Fibroblast of the aortic adventitia (primary cell): ENCODE measurements at regions not wholly inside any gene's neighbourhood (a gene's known extent, or its start where the extent isn't known, plus 50 kb on each side); places are given as distances from the start of the nearest gene placed in this dataset.

ENCODE experiments used
- DNase-seq: peaks from one replicate; pipeline ENCODE4 v3.0.0-alpha.2; 2010; ENCODE audit warnings: low read depth
- H3K4me3 ChIP-seq: 2 replicates; pipeline ENCODE4 v1.5.1; 2011; ENCODE audit warnings: low read depth, mild to moderate bottlenecking, control low read depth, low read length, moderate library complexity
- TF ChIP-seq, protein P1 (sequence below): IDR thresholded peaks from 2 replicates; pipeline ENCODE4 v1.5.1; 2011; ENCODE audit warnings: mild to moderate bottlenecking, low read length, control low read depth, inconsistent platforms; ENCODE audit not compliant: insufficient read depth

DNA sequence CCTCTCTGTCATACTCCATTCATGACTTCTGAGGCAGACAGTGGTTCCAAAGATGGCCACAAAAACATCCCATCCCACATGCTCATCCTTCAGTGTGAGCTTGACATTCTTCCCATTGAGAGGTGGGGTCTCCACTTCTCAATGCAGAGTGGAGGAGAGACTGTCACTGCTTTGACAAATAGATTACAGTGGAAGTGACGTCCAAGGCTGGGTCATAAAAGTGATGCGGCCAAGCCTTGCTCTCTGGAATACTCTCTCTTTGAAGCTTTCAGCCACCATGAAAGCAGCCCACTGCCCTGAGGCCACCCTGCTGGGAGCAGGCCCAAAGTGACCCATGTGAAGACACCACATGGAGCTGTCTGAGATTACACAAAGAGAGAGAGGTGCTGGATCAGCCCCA, 59.0 kb upstream of the DNAH5 start:
- no peak overlapping the region for H3K4me3 ChIP-seq
- DNase-seq = no peak
- TF ChIP-seq, protein P1, sequence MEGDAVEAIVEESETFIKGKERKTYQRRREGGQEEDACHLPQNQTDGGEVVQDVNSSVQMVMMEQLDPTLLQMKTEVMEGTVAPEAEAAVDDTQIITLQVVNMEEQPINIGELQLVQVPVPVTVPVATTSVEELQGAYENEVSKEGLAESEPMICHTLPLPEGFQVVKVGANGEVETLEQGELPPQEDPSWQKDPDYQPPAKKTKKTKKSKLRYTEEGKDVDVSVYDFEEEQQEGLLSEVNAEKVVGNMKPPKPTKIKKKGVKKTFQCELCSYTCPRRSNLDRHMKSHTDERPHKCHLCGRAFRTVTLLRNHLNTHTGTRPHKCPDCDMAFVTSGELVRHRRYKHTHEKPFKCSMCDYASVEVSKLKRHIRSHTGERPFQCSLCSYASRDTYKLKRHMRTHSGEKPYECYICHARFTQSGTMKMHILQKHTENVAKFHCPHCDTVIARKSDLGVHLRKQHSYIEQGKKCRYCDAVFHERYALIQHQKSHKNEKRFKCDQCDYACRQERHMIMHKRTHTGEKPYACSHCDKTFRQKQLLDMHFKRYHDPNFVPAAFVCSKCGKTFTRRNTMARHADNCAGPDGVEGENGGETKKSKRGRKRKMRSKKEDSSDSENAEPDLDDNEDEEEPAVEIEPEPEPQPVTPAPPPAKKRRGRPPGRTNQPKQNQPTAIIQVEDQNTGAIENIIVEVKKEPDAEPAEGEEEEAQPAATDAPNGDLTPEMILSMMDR = no peak

DNA sequence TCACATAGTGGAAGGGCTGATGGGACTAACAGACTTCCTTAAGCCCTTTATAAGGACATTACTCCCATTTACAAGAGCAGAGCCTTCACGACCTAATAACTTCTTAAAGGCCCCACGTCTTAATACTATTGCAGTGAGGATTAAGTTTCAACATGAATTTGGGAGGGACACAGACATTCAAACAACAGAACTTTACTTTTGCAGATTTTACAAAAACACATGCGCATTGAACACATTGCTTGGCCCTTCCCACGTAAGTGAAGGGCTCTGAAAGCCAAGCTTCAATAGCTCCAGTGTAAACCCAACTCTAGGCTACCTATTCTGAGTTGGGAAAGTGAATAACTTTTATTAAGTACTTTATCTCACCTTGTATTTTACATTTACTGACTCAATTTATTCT, 53.8 kb upstream of the DNAH5 start:
- no peak overlapping the region for H3K4me3 ChIP-seq
- no peak for DNase-seq
- TF ChIP-seq, protein P1 = no peak

DNA sequence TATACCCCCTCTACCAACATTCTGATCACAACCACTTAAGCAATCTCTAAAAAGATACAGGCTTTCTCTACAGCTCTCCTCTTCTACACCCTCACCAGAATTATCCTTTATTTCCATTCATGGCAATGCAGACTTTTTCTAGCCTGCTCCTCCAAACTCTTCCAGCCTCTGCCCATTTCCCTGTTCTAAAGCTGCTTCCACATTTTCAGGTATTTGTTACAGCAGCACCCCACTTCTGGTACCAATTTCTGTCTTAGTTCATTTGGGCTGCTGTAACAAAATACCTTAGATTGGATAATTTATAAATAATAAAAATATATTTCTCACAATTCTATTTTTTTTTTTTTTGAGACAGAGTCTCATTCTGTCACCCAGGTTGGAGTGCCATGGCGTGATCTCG, 53.0 kb upstream of the DNAH5 start:
- H3K4me3 ChIP-seq = no peak overlapping the region
- no peak for DNase-seq
- TF ChIP-seq, protein P1 = no peak

DNA sequence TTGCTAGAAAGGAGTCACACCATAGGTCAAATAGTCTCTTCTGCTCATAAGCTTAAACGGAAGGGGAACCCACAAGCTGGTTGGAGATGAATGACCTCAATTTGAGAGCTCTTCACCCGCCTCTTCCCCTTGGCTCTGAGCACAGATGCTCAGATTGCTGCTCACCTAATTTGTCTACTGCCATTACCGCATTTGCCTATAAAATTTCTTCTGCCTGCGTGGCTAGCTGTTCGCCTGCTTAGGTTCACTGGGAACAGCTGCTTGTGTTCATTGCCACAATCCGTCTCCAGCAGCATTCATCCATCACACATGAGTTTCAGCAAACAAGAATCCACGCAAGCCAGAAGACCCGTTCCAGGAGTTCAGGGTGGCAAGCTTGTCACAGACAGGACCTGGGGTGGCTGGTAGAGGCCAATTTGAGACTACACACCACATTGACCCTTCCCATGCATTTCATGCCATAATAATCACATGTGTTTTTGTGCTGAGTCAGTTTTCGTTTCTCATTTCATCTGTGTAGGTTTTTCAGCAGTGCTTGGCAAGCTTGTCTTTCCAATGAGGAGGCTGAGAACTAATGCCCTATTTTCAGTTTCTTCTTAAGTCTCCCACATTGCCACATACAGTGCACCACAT, 50.2 kb upstream of the DNAH5 start:
- TF ChIP-seq, protein P1 = no peak
- peak; percentile 31 for DNase-seq
- H3K4me3 ChIP-seq = no peak overlapping the region
